A673 (cell line): ENCODE measurements at regions not wholly inside any gene's neighbourhood (a gene's known extent, or its start where the extent isn't known, plus 50 kb on each side); places are given as distances from the start of the nearest gene placed in this dataset.

Source experiments
- CTCF ChIP-seq: fragments of 300-800, 200-600 bp; sonication (generic); conservative IDR thresholded peaks from 2 replicates; pipeline ENCODE4 v1.5.1; 2017; ENCODE audit warnings: low read depth, mild to moderate bottlenecking, antibody characterized with exemption, low read length, moderate library complexity, mixed read lengths
- EZH2 ChIP-seq: fragments of 200-600 bp; sonication (generic); IDR thresholded peaks from 2 replicates; pipeline ENCODE4 v1.6.1; 2017; ENCODE audit warnings: borderline replicate concordance, low read depth, mild to moderate bottlenecking, mixed read lengths, antibody characterized with exemption, low read length; ENCODE audit not compliant: poor library complexity, severe bottlenecking

- TF ChIP-seq CTCF (no peak), EZH2 (no peak)
These were observed 107.1 kb downstream of the TMCO5A start for GRCh38 chr15:38041576-38041975.
